GM23338 (cell line): ENCODE measurements at regions not wholly inside any gene's neighbourhood (a gene's known extent, or its start where the extent isn't known, plus 50 kb on each side); places are given as distances from the start of the nearest gene placed in this dataset.

ENCODE experiments used
- ATAC-seq: fragments of 200-7000 bp; cut with Tn5 transposase; 3 replicates; pipeline ENCODE4 v1.9.1; 2020
- DNase-seq: peaks from one replicate; pipeline ENCODE4 v3.0.0-alpha.2; 2015; ENCODE audit warnings: low spot score
- H2AFZ ChIP-seq: fragments of 200-600 bp; sonication (generic); 2 replicates; pipeline ENCODE4 v1.8.0; 2016; ENCODE audit warnings: antibody characterized with exemption, mild to moderate bottlenecking, moderate library complexity
- H3F3A ChIP-seq: fragments of 200-600 bp; sonication (generic); replicated peaks from 2 replicates; pipeline ENCODE4 v1.8.0; 2017; ENCODE audit warnings: antibody characterized with exemption, mixed run types, low read depth
- H3K27ac ChIP-seq: fragments of 200-600 bp; sonication (generic); 2 replicates; pipeline ENCODE4 v1.6.1; 2016; ENCODE audit warnings: low read depth
- H3K27me3 ChIP-seq: fragments of 200-600 bp; sonication (generic); 2 replicates; pipeline ENCODE4 v1.8.0; 2016; ENCODE audit warnings: mild to moderate bottlenecking, mixed run types, moderate library complexity; ENCODE audit not compliant: insufficient read depth
- H3K36me3 ChIP-seq: fragments of 200-600 bp; sonication (generic); 2 replicates; pipeline ENCODE4 v1.8.0; 2016; ENCODE audit warnings: mild to moderate bottlenecking; ENCODE audit not compliant: insufficient read depth
- H3K4me1 ChIP-seq: fragments of 200-600 bp; sonication (generic); 2 replicates; pipeline ENCODE4 v1.8.0; 2016; ENCODE audit warnings: mild to moderate bottlenecking, moderate library complexity; ENCODE audit not compliant: insufficient read depth
- H3K4me2 ChIP-seq: fragments of 200-600 bp; sonication (generic); 2 replicates; pipeline ENCODE4 v1.7.1; 2017; ENCODE audit warnings: mixed run types
- H3K4me3 ChIP-seq: fragments of 200-600 bp; sonication (generic); 2 replicates; pipeline ENCODE4 v1.6.1; 2016; ENCODE audit warnings: mixed run types
- H3K79me2 ChIP-seq: fragments of 200-600 bp; sonication (generic); replicated peaks from 2 replicates; pipeline ENCODE4 v1.8.0; 2017; ENCODE audit warnings: mild to moderate bottlenecking; ENCODE audit not compliant: insufficient read depth
- H3K9me2 ChIP-seq: fragments of 200-600 bp; sonication (generic); 2 replicates; pipeline ENCODE4 v1.8.0; 2017; ENCODE audit not compliant: insufficient read depth
- H4K20me1 ChIP-seq: fragments of 200-600 bp; sonication (generic); replicated peaks from 2 replicates; pipeline ENCODE4 v1.8.0; 2017; ENCODE audit warnings: mild to moderate bottlenecking; ENCODE audit not compliant: insufficient read depth
- H3K27ac Mint-ChIP-seq: 2 replicates; pipeline ENCODE4 v1.8.0; 2020; ENCODE audit warnings: inconsistent platforms, mild to moderate bottlenecking, moderate library complexity, mixed read lengths
- H3K27me3 Mint-ChIP-seq: 3 replicates; pipeline ENCODE4 v1.8.0; 2022; ENCODE audit warnings: low read depth, mild to moderate bottlenecking, moderate library complexity, mixed read lengths, inconsistent platforms; ENCODE audit not compliant: insufficient read depth, poor library complexity
- H3K36me3 Mint-ChIP-seq: 3 replicates; pipeline ENCODE4 v1.8.0; 2021; ENCODE audit warnings: low read depth, mild to moderate bottlenecking, inconsistent platforms, moderate library complexity, mixed read lengths
- H3K4me1 Mint-ChIP-seq: 3 replicates; pipeline ENCODE4 v1.8.0; 2020; ENCODE audit warnings: mild to moderate bottlenecking, inconsistent platforms, mixed read lengths
- H3K4me3 Mint-ChIP-seq: 3 replicates; pipeline ENCODE4 v1.8.0; 2021; ENCODE audit warnings: moderate library complexity, mild to moderate bottlenecking, inconsistent platforms, mixed read lengths
- H3K9me3 Mint-ChIP-seq: 3 replicates; pipeline ENCODE4 v1.8.0; 2020; ENCODE audit warnings: moderate library complexity, mild to moderate bottlenecking, inconsistent platforms, mixed read lengths
- CREB1 ChIP-seq: fragments of 250-450 bp; sonication (Bioruptor Pico); IDR thresholded peaks from 2 replicates; pipeline ENCODE4 v1.5.0; 2020; ENCODE audit warnings: low read depth, mild to moderate bottlenecking, moderate library complexity
- EZH2 ChIP-seq: fragments of 200-600 bp; sonication (generic); IDR thresholded peaks from one replicate; pipeline ENCODE4 v1.8.0; 2017; ENCODE audit warnings: antibody characterized with exemption, mild to moderate bottlenecking, low read depth; ENCODE audit not compliant: unreplicated experiment
- JUNB ChIP-seq: IDR thresholded peaks from one replicate; pipeline ENCODE4 v1.6.1; 2016; ENCODE audit warnings: antibody characterized with exemption; ENCODE audit not compliant: unreplicated experiment
- NANOG ChIP-seq: IDR thresholded peaks from 2 replicates; pipeline ENCODE4 v1.6.1; 2016; ENCODE audit warnings: antibody characterized with exemption, borderline replicate concordance
- POLR2AphosphoS5 ChIP-seq: IDR thresholded peaks from 2 replicates; pipeline ENCODE4 v1.6.1; 2016; ENCODE audit warnings: antibody characterized with exemption, low read depth
- STAT1 ChIP-seq: IDR thresholded peaks from one replicate; pipeline ENCODE4 v1.6.1; 2016; ENCODE audit warnings: antibody characterized with exemption; ENCODE audit not compliant: unreplicated experiment
- ZNF331 ChIP-seq: fragments of 250-450 bp; sonication (Bioruptor Pico); IDR thresholded peaks from 2 replicates; pipeline ENCODE4 v1.5.0; 2020; ENCODE audit warnings: low read depth, mild to moderate bottlenecking, moderate library complexity
- TF ChIP-seq, protein P1 (sequence below): IDR thresholded peaks from one replicate; pipeline ENCODE4 v1.6.1; 2018; ENCODE audit warnings: antibody characterized with exemption; ENCODE audit not compliant: unreplicated experiment
- TF ChIP-seq, protein P2 (sequence below): IDR thresholded peaks from 2 replicates; pipeline ENCODE4 v1.6.1; 2016; ENCODE audit warnings: antibody characterized with exemption

DNA sequence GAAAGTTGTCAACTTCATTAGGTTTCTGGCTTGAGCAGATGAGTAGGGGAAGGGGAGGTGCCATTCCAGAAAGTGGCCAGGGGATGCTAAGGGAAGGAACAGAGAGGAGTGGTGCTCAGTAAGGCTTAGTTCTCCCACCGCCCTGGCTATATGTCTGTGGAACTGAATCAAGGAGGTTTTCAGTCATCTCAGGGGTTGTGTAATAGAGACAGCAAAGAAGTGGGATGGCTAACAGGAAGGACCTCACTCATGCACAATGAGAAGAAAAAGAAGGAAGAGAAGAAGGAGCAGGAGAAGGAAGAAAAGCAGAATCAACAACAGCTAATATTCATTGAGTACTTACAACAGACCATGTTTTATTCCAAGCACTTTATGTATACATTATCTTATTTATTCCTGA is 368.7 kb downstream of the MID1IP1 start:
- peaks cover 3% of the 10 kb centered on the region for H3K4me1 Mint-ChIP-seq
- H3K4me3 ChIP-seq: no peak overlapping the region
- H3K36me3 ChIP-seq: no peaks in the 10 kb centered on the region
- no peak for DNase-seq
- H3K36me3 Mint-ChIP-seq: no peaks in the 10 kb centered on the region; the same call in 2 of the 3 replicates
- H3K27ac Mint-ChIP-seq: no peak overlapping the region
- no peak overlapping the region for H2AFZ ChIP-seq
- H3F3A ChIP-seq: no peaks in the 10 kb centered on the region
- H3K27ac ChIP-seq: no peak overlapping the region
- no peak overlapping the region for H3K4me2 ChIP-seq
- no peaks in the 10 kb centered on the region for H3K79me2 ChIP-seq
- H3K4me1 ChIP-seq: no peaks in the 10 kb centered on the region
- H3K9me2 ChIP-seq: no peaks in the 10 kb centered on the region
- no peaks in the 10 kb centered on the region for H3K27me3 Mint-ChIP-seq
- no peaks in the 10 kb centered on the region for H4K20me1 ChIP-seq
- no peaks in the 10 kb centered on the region for H3K27me3 ChIP-seq
- TF ChIP-seq, protein P1, sequence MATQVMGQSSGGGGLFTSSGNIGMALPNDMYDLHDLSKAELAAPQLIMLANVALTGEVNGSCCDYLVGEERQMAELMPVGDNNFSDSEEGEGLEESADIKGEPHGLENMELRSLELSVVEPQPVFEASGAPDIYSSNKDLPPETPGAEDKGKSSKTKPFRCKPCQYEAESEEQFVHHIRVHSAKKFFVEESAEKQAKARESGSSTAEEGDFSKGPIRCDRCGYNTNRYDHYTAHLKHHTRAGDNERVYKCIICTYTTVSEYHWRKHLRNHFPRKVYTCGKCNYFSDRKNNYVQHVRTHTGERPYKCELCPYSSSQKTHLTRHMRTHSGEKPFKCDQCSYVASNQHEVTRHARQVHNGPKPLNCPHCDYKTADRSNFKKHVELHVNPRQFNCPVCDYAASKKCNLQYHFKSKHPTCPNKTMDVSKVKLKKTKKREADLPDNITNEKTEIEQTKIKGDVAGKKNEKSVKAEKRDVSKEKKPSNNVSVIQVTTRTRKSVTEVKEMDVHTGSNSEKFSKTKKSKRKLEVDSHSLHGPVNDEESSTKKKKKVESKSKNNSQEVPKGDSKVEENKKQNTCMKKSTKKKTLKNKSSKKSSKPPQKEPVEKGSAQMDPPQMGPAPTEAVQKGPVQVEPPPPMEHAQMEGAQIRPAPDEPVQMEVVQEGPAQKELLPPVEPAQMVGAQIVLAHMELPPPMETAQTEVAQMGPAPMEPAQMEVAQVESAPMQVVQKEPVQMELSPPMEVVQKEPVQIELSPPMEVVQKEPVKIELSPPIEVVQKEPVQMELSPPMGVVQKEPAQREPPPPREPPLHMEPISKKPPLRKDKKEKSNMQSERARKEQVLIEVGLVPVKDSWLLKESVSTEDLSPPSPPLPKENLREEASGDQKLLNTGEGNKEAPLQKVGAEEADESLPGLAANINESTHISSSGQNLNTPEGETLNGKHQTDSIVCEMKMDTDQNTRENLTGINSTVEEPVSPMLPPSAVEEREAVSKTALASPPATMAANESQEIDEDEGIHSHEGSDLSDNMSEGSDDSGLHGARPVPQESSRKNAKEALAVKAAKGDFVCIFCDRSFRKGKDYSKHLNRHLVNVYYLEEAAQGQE: no peak
- TF ChIP-seq, protein P2, sequence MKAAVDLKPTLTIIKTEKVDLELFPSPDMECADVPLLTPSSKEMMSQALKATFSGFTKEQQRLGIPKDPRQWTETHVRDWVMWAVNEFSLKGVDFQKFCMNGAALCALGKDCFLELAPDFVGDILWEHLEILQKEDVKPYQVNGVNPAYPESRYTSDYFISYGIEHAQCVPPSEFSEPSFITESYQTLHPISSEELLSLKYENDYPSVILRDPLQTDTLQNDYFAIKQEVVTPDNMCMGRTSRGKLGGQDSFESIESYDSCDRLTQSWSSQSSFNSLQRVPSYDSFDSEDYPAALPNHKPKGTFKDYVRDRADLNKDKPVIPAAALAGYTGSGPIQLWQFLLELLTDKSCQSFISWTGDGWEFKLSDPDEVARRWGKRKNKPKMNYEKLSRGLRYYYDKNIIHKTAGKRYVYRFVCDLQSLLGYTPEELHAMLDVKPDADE: no peak
- no peak for TF ChIP-seq JUNB
- TF ChIP-seq EZH2: no peak
- TF ChIP-seq CREB1 (CRISPR knock-in tag): no peak
- TF ChIP-seq POLR2AphosphoS5: no peak
- TF ChIP-seq ZNF331 (CRISPR knock-in tag): no peak
- no peak overlapping the region for H3K4me3 Mint-ChIP-seq
- no peaks in the 10 kb centered on the region for H3K9me3 Mint-ChIP-seq
- no peak for ATAC-seq

DNA sequence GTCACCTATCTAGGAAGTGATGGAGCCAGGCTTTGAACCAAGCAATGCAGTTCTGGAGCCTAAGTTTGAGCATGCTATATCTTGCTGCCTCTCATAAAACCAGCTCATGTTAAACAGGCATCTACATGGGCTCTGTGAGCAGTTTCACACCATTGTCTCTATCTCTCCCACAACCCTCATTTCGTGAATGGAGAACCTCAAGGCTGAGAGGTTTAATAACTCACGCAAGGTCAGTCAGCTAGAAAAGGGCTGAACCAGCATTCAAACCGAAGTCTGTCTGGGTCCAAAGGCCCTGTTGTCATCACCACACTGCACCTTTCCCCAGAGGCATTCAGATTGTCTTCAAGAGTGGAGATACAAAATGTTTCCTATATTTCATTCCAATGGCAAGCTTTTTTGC is 369.2 kb downstream of the MID1IP1 start:
- ATAC-seq: no peak
- Histone ChIP-seq H3K27ac (no peak overlapping the region), H3K36me3 (no peaks in the 10 kb centered on the region), H4K20me1 (no peaks in the 10 kb centered on the region), H3K9me2 (no peaks in the 10 kb centered on the region), H3K4me3 (no peak overlapping the region), H3K27me3 (no peaks in the 10 kb centered on the region), H3K4me1 (no peaks in the 10 kb centered on the region; the same call in 1 of the 2 replicates), H3K4me2 (no peak overlapping the region), H2AFZ (no peak overlapping the region), H3K79me2 (no peaks in the 10 kb centered on the region), H3F3A (no peaks in the 10 kb centered on the region)
- no peak for DNase-seq
- no peaks in the 10 kb centered on the region; the same call in 2 of the 3 replicates for H3K36me3 Mint-ChIP-seq
- H3K27me3 Mint-ChIP-seq: no peaks in the 10 kb centered on the region
- H3K9me3 Mint-ChIP-seq: no peaks in the 10 kb centered on the region
- H3K27ac Mint-ChIP-seq: no peak overlapping the region
- no peak overlapping the region for H3K4me3 Mint-ChIP-seq
- peaks cover 3% of the 10 kb centered on the region for H3K4me1 Mint-ChIP-seq
- TF ChIP-seq CREB1 (CRISPR knock-in tag) (no peak), STAT1 (no peak), EZH2 (no peak), NANOG (no peak), POLR2AphosphoS5 (no peak), ZNF331 (CRISPR knock-in tag) (no peak)
- TF ChIP-seq, protein P1: no peak
